Lower lobe of right lung (tissue), 2 donors: ENCODE measurements at regions not wholly inside any gene's neighbourhood (a gene's known extent, or its start where the extent isn't known, plus 50 kb on each side); places are given as distances from the start of the nearest gene placed in this dataset.
A peak's percentile ranks its signal among the peaks of the same experiment; 100 is the strongest.

ENCODE experiments used
- ATAC-seq, 2 donors: fragments of 200-7000 bp; cut with Tn5 transposase; one replicate each; pipeline ENCODE4 v1.9.1; 2020 to 2022; ENCODE audit warnings: mild to moderate bottlenecking in 2 of 2, moderate library complexity in 2 of 2
- DNase-seq: peaks from one replicate; pipeline ENCODE4 v3.0.0-alpha.2; 2020
- H3K27ac ChIP-seq: fragments of 200-600 bp; one replicate; pipeline ENCODE4 v1.8.0; 2022
- H3K27me3 ChIP-seq: fragments of 200-600 bp; one replicate; pipeline ENCODE4 v1.8.0; 2022; ENCODE audit warnings: low read depth
- H3K36me3 ChIP-seq: fragments of 200-600 bp; one replicate; pipeline ENCODE4 v1.8.0; 2022; ENCODE audit warnings: mild to moderate bottlenecking
- H3K4me1 ChIP-seq: fragments of 200-600 bp; one replicate; pipeline ENCODE4 v1.8.0; 2022
- H3K4me3 ChIP-seq: fragments of 200-600 bp; one replicate; pipeline ENCODE4 v1.8.0; 2022; ENCODE audit warnings: mild to moderate bottlenecking
- H3K9me3 ChIP-seq: fragments of 200-600 bp; one replicate; pipeline ENCODE4 v1.8.0; 2022
- intact Hi-C: fragments of 100-400 bp; cut with DNase I; formaldehyde crosslinking; loops from one replicate; pipeline ENCODE4 v1.11.0; 2022
- TF ChIP-seq, protein P1 (sequence below): fragments of 200-600 bp; IDR thresholded peaks from one replicate; pipeline ENCODE4 v1.8.0; 2022; ENCODE audit warnings: antibody characterized with exemption, mild to moderate bottlenecking
- donor health status: DM: no; HTN: yes; CAD: no; lungs with severe emphysema.

DNA sequence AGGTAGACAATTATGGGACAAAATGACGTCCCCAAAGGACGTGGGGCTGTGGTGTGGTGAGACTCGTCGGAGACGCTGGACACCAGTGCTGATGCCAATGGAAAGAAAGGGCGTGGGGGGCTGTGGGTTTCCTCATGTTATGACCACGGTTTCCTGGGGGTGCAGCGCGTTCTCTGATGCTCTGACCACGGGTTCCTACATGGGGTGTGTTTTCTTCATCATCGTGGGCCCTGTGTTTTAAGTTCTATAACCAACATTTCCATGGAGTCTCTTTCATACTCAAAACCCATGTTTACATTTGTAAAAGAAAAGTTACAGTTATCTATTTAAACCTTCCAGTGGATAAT lies 141.6 kb downstream of the RTP5 start:
- Histone ChIP-seq H3K27ac (no peak overlapping the region), H3K4me3 (no peak overlapping the region), H3K4me1 (no peaks in the 10 kb centered on the region), H3K9me3 (no peaks in the 10 kb centered on the region), H3K36me3 (no peaks in the 10 kb centered on the region), H3K27me3 (no peaks in the 10 kb centered on the region)
- intact Hi-C loops = no loop called here
- DNase-seq (no peak), ATAC-seq (no peak)
- TF ChIP-seq, protein P1, sequence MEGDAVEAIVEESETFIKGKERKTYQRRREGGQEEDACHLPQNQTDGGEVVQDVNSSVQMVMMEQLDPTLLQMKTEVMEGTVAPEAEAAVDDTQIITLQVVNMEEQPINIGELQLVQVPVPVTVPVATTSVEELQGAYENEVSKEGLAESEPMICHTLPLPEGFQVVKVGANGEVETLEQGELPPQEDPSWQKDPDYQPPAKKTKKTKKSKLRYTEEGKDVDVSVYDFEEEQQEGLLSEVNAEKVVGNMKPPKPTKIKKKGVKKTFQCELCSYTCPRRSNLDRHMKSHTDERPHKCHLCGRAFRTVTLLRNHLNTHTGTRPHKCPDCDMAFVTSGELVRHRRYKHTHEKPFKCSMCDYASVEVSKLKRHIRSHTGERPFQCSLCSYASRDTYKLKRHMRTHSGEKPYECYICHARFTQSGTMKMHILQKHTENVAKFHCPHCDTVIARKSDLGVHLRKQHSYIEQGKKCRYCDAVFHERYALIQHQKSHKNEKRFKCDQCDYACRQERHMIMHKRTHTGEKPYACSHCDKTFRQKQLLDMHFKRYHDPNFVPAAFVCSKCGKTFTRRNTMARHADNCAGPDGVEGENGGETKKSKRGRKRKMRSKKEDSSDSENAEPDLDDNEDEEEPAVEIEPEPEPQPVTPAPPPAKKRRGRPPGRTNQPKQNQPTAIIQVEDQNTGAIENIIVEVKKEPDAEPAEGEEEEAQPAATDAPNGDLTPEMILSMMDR = no peak

DNA sequence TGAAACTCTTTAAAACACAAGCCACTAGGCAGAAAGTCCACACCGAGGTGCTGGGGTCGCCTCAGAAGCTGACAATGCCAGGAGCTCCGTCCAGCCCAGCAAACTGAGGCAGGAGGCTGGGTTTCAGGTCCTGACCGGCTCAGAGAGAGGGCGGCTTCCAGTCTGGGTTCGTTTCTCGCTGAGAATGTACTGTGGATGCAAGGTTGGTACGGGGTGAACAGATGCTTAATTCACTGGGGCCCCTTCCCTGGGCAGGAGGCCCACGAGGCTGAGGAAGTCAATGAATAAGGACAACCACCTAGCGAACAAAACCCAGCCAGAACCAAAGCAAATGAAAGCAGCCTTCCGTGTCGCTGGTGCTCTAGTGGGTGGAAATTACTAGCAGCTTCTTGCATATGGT lies 142.0 kb downstream of the RTP5 start:
- intact Hi-C loops = no loop called here
- no peaks in the 10 kb centered on the region for H3K27me3 ChIP-seq
- no peak overlapping the region for H3K27ac ChIP-seq
- no peak for ATAC-seq
- no peak overlapping the region for H3K4me3 ChIP-seq
- no peaks in the 10 kb centered on the region for H3K4me1 ChIP-seq
- no peak for DNase-seq
- no peaks in the 10 kb centered on the region for H3K9me3 ChIP-seq
- H3K36me3 ChIP-seq = no peaks in the 10 kb centered on the region
- TF ChIP-seq, protein P1 = no peak

DNA sequence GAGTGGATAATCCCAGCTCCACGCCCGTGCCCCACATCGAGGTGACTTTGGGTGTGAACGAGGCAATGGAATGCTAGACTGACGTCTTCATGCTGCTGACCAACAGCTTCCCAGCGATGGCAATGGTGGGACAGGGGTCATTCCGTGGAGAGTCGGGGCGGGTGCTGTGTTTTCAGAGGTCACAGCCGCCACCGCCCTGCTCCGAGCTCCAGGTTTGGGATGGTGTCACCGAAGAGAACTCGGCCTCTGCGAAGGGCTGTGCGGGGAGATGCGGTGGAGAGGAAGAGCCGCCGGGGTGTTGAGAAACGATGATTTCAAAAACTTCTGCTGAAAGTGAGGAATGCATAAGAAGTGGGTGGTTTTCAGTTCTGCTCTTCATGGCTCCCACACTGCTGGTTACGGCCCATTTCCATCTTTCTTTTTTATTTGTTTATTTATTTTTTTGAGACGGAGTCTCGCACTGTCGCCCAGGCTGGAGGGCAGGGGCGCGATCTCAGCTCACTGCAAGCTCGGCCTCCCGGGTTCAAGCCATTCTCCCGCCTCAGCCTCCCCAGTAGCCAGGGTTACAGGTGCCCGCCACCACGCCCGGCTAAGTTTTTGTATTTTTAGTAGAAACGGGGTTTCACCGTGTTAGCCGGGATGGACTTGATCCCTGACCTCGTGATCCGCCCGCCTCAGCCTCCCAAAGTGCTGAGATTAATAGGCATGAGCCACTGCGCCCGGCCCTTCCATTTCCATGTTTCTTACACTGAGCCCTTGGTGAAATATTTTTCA lies 142.6 kb downstream of the RTP5 start:
- no peaks in the 10 kb centered on the region for H3K36me3 ChIP-seq
- ATAC-seq (peak; percentile 19), DNase-seq (no peak)
- no peaks in the 10 kb centered on the region for H3K9me3 ChIP-seq
- H3K27ac ChIP-seq = no peak overlapping the region
- TF ChIP-seq, protein P1 = no peak
- H3K27me3 ChIP-seq = no peaks in the 10 kb centered on the region
- H3K4me3 ChIP-seq = no peak overlapping the region
- H3K4me1 ChIP-seq = no peaks in the 10 kb centered on the region
- intact Hi-C loops = no loop called here

DNA sequence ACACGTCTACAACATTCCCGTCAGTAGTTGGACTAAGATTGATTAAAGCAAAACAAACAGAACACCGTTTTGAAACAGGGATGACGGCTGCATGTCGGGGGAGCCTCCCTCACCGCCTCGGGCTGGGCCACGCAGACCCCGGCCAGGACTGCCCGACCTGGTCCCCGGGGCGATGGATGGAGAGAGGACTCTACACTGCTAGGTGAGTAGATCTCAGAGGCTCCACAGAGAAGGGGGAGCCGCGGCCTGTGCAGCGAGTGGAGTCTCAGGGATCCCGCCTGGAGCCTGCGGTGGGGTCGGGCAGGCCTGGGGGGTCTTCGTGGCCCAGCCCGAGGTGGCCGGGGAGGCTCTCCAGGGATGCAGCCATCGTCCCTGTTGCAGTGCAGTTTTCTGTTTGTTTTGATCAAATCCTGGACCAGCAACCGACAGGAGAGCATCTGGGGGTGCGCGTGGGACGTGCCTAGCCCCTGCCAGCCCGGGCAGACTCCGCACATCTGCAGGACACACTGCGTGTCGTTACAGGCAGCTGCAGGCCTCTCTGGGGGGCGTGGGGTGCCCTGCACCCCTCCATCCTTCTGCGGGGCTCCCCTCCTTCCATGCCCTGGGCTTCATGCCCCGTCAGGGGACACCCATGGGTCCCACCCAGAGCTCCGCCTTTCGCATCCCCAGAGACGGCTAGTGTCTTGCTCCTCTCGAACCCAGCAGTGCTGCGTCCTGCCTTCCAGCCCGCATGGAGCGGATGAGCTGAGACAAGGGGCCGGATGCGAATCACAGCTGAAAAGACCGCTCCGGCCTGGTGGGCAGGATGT lies 143.6 kb downstream of the RTP5 start:
- Histone ChIP-seq H3K4me3 (no peak overlapping the region), H3K27me3 (no peaks in the 10 kb centered on the region), H3K4me1 (no peaks in the 10 kb centered on the region), H3K9me3 (no peaks in the 10 kb centered on the region), H3K27ac (no peak overlapping the region), H3K36me3 (no peaks in the 10 kb centered on the region)
- intact Hi-C loops = no loop called here
- TF ChIP-seq, protein P1 = no peak
- DNase-seq (no peak), ATAC-seq (peak; percentile 27 to 29)

DNA sequence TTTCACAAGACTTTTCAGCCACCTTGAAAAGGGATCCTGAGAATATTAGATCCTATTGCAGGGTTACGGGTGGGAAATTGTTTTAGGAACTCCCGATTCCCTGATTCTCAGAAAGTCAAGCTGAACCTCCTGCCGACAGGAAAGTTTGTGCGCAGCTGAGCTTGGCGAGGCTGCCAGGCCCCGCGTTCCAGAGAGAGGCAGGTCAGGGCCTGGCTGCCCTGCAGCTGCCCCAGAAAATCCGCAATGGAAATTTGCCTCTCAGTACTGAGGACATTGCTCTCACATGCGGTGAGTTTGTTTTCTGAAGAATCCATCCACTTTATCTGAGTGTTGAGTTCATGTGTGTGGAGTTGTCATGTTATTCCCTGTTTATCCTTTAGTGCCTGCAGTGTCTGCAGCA lies 144.2 kb downstream of the RTP5 start:
- H3K36me3 ChIP-seq = no peaks in the 10 kb centered on the region
- DNase-seq (no peak), ATAC-seq (no peak)
- H3K27me3 ChIP-seq = no peaks in the 10 kb centered on the region
- TF ChIP-seq, protein P1 = no peak
- H3K9me3 ChIP-seq = no peaks in the 10 kb centered on the region
- intact Hi-C loops = no loop called here
- H3K4me1 ChIP-seq = no peaks in the 10 kb centered on the region
- H3K27ac ChIP-seq = no peak overlapping the region
- no peak overlapping the region for H3K4me3 ChIP-seq
